GM18508 (cell line): ENCODE measurements at regions not wholly inside any gene's neighbourhood (a gene's known extent, or its start where the extent isn't known, plus 50 kb on each side); places are given as distances from the start of the nearest gene placed in this dataset.

Experiments
- ATAC-seq: cut with Tn5 transposase; IDR thresholded peaks from one replicate; pipeline ENCODE4 v1.9.1; 2021; ENCODE audit warnings: moderate number of reproducible peaks; ENCODE audit not compliant: insufficient read depth, unreplicated experiment

GRCh38 chr15:46855388-46855787 is 861.9 kb upstream of the SEMA6D start:
- ATAC-seq = no peak

DNA sequence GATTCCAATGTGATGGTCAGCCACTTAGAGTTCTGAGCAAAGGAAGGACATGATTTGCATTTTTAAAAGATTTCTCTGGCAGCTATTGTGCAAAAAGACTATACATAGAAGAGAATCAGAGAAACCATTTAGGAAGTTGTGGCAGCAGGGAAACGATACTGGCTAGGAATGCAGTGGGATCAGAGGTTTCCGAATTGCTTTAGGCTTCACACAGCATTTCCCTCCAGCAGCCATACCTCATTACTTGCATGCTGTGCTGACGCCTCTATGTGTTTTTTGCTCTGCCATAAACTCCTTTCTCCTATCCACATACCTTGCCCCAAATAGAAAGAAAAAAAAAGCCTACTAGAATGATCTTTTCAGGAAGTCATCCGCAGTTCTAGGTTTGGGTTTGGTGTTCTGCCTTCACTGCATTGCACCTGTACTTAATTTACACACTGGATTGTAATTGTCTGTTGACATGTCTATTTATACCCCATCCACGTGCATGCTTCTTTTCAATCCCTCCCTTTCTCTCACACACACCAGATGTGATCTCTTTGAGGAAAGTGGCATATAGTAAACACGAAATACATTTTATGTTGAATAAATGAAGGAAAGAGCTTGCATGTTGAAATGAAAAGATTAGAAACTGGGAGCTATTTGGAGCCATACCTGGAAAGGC is 860.3 kb upstream of the SEMA6D start:
- no peak for ATAC-seq

DNA sequence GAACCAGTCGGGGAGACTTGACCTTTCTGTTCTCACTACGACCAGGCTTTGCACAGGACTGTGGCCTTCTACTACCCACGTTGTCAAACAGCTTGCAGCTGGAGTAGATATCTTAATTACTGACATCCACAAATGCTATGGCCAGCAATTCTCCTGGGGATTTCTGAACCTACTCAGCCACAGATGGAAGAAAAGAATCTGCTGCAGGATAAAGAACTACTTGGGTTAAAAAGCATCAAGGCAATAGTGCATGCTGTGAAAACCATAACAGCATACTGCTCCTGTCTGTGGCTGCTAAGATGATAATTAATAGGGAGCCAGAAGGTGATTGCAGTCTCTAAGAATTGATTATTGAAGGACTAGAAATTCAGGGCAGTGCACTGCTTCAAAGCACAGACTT is 859.2 kb upstream of the SEMA6D start:
- ATAC-seq = no peak

- ATAC-seq = no peak
Observed at GRCh38 chr15:46861796-46862195, 855.5 kb upstream of the SEMA6D start.

GRCh38 chr15:46865155-46865554 is 852.1 kb upstream of the SEMA6D start:
- ATAC-seq = no peak

DNA sequence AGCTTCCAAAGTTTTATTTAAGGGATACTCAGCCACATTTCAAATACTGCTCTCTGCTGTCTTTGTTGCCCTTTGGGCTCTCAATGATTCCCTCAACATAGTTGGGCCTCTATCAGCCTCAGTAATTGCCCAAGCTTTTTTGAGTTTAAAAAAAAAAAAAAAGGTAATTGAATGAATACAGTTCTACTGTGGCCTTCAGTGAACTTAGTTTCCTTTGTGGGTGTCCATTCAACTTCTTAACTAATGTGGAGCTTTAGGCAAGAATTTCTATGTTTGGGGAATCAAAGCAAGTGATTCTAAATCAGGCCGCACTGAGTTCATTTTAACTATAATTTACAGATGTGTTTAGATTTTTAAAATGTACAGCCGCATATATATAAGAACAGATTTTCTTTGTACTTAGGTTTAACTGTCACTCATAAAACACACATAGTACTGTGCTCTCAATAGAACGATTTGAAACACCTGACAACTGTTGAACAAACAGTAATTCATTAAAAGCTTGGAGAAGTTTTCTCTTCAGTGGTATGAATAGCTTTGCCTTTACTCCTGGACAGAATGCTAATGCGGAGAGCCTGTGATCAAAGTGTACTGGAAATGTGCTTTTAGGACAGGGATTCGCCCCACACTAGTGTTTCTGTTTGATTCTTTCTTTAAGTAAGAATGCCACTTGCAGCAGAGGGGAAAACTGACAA is 844.9 kb upstream of the SEMA6D start:
- no peak for ATAC-seq

- no peak for ATAC-seq
Observed at GRCh38 chr15:46872981-46873330, 844.3 kb upstream of the SEMA6D start.

- ATAC-seq = no peak
Observed at GRCh38 chr15:46879032-46879770, 838.1 kb upstream of the SEMA6D start.

DNA sequence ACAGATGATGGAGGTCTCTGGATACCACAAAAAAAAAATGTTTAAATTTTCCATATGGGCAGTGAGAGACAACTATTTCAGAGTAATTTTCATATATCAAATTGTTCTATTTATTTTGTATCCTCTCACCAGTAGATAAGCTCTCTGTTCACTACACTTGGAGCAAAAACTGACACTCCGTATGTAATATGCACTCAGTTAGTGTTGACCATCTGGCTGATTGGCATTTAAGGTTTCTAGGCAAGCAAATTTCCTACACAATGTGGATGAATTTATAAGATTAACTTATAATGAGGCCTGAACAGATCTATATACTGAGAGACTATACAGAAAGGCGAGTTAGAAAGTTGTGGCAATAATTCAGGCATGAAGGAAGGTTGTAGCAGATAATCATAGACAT is 836.5 kb upstream of the SEMA6D start:
- no peak for ATAC-seq

DNA sequence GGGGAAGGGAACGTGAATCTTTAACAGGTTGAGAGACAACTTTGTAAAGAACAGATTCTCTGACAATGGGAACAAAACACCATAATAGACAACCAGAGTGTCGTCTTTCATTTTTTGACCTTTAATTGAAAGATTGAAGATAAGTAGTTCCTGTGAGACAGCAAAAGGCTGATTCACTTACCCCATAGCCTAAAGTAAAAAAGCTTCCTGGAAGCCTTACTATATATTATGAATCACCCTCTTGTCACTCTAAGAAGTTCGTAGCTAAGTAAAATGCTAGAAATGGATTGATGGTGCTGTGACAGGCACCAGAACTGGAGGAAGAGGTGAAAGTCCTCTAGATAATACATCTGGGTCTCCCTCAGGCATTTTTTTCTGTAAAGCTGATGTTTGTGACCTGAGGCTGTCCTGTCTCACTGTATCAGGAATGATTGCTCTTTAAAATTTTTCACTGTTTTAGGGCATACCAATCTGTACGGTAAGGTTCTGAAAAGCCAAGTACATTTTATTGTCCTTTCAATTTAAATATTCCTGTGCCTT is 824.6 kb upstream of the SEMA6D start:
- no peak for ATAC-seq

DNA sequence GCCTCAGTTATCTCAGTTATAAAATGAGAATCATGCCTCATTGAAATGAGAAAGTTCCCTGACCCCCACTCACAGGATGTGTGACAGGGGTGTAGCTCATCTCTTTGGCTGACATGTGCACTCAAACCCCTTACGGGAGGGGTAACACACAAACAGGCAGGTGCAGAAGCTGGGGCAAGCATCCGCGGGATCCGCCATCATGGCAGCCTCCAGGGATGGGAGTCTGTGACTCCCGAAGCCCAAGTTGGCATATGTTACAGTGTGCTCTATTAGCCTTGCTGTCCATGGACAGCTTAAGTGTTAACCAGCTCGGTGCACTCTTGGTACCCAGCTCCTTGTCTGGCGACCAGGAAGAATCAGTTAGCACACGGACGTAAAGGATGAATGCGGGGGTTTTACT is 822.7 kb upstream of the SEMA6D start:
- ATAC-seq = no peak

DNA sequence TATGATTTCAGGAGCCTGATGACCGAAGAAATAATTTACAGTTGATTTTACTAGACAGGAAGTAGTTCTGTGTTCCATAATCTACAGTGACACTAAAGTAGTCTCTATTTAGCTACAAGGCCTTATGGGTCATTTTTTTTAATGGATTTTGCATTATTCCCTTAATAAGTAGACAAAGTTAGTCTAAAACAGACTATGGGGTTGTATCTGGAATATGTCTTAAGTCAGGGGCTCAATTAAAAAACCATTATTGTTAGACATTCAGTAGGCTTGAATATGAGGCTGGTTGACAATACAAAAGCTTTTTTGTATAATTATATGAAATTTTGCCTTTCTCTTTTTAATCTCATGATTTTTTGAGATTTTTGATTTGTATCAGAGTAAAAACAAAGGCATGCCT is 820.0 kb upstream of the SEMA6D start:
- no peak for ATAC-seq

GRCh38 chr15:46901001-46901400 is 816.3 kb upstream of the SEMA6D start:
- no peak for ATAC-seq

- ATAC-seq = no peak
Observed at GRCh38 chr15:46917721-46918252, 799.5 kb upstream of the SEMA6D start.

GRCh38 chr15:46918462-46919140 is 798.7 kb upstream of the SEMA6D start:
- ATAC-seq = no peak

DNA sequence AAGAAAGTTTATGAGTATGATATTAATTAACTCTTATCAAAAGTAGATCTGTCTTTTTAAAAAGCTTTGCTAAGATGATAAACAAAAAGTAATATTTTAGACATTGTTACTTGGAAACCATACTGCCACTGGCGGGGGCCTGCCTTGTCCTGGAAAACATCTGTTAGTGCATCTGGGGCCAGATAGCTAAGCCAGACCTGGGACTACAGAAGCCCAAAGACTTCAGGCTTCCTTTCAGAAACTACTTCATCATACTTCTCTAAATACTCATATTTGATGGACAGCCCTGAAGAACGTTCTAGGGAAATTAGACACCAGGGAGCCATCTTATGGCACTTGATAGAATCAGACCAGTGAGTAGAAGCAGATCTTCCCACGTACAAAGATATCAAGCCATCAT is 795.4 kb upstream of the SEMA6D start:
- ATAC-seq = no peak

DNA sequence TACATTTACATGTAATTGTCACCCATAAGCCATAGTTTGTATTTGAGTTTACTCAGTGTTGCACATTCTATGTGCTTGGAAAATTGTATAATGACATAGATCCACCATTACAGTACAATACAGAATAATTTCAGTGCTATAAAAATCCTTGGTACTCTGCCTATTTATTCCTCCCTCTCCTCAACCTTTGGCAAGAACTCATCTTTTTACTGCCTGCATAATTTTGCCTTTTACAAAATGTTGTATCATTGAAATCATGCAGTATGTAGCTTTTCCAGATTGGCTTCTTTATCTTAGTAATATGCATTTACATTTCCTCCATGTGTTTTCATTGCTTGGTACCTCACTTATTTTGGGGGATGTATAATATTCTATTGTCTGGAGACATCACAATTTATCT is 786.9 kb upstream of the SEMA6D start:
- ATAC-seq = no peak

DNA sequence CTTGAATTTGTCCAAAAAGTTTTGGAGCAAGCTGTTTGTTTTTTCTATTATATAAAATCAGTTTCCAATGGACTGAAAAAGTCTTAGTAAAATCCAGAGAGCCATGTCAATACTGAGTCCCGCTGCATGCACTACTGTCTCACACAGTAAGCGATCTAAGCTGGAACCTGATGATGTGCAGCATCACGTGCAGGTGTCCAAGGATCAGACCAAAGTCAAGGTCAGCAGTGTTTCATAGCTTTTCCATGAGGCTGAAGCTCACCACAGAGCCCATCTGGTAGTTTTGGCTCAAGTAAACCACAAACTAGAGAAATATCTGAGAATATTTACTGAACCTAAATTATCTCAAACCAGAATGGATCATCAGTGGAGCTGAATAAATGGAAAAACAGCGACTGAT is 784.0 kb upstream of the SEMA6D start:
- no peak for ATAC-seq

- ATAC-seq = no peak
Observed at GRCh38 chr15:46934851-46935250, 782.5 kb upstream of the SEMA6D start.

DNA sequence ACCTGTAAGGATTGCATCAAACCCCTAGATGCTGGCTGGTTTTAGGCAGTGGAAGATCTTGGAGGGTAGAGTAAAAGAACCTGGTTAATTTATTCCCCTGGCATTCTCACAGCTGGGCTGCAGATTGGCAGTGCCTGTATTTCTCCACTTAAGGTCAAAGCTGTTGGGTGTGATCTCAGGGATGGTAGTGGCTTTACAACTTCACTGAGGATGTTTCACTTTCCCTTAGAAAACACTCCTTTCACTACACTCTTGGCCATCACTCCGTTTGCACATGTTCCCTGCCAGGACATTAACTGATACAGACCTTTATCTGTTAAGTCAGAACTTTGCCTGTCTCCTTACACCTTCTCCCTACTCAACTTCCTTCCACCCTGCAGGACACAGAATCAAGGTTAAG is 779.1 kb upstream of the SEMA6D start:
- no peak for ATAC-seq

GRCh38 chr15:46941241-46941640 is 776.1 kb upstream of the SEMA6D start:
- no peak for ATAC-seq
